GM12878 (cell line): ENCODE measurements at regions not wholly inside any gene's neighbourhood (a gene's known extent, or its start where the extent isn't known, plus 50 kb on each side); places are given as distances from the start of the nearest gene placed in this dataset.

Experiments used
- ATAC-seq: fragments of 200-7000 bp; cut with Tn5 transposase; 3 replicates; pipeline ENCODE4 v1.9.1; 2020; ENCODE audit warnings: mild to moderate bottlenecking, moderate library complexity
- BruUV-seq: library from RNA; stranded (reverse); fragments of 400-500 nt; replicated peaks from 2 replicates; lab custom pipeline; 2021; lab: Mats Ljungman, UMichigan
- CTCF ChIA-PET: fragments of 300-600 bp; sonication (Branson Sonifier 250); formaldehyde crosslinking; extraction: SDS; loops from one replicate; lab custom pipeline; 2021; ENCODE audit warnings: inconsistent platforms; lab: Yijun Ruan, JAX
- POLR2A ChIA-PET: fragments of 350-600 bp; formaldehyde crosslinking; extraction: SDS; loops from one replicate; lab custom pipeline; 2021; ENCODE audit warnings: inconsistent platforms; lab: Charles Lee
- RAD21 ChIA-PET: fragments of 300-600 bp; sonication (Branson Sonifier 250); formaldehyde crosslinking; loops from one replicate; lab custom pipeline; 2023; ENCODE audit warnings: antibody characterized with exemption; ENCODE audit not compliant: unreplicated experiment; lab: Charles Lee
- SMC1A ChIA-PET: fragments of 300-600 bp; sonication (Branson Sonifier 250); formaldehyde crosslinking; loops from one replicate; lab custom pipeline; 2023; ENCODE audit not compliant: unreplicated experiment, uncharacterized antibody; lab: Charles Lee
- DNase-seq: peaks from one replicate; pipeline ENCODE4 v3.0.0-alpha.2; 2011; ENCODE audit warnings: low read depth, low spot score
- FAIRE-seq: peaks from 3 replicates; lab custom pipeline; 2011; peaks lifted over from hg19 to GRCh38; lab: Jason Lieb, UNC
- H2AFZ ChIP-seq: 2 replicates; pipeline ENCODE4 v1.6.0; 2011; ENCODE audit warnings: low read depth, low read length, control low read depth; ENCODE audit not compliant: control insufficient read depth
- H3K27ac ChIP-seq: 2 replicates; pipeline ENCODE4 v1.5.1; 2011; ENCODE audit warnings: control low read depth; ENCODE audit not compliant: control insufficient read depth, insufficient read depth
- H3K27me3 ChIP-seq, 2 experiments: replicated peaks in 1 of 2; 2 replicates each; pipeline versions ENCODE4 v1.6.0 to v1.6.1; 2011; ENCODE audit warnings: low read length in 1 of 2; ENCODE audit not compliant: control insufficient read depth in 2 of 2, insufficient read depth in 2 of 2
- H3K36me3 ChIP-seq, 2 experiments: 2 replicates each; pipeline ENCODE4 v1.5.1; 2011; ENCODE audit warnings: low read length in 1 of 2; ENCODE audit not compliant: control insufficient read depth in 2 of 2, insufficient read depth in 2 of 2
- H3K4me1 ChIP-seq: 2 replicates; pipeline ENCODE4 v1.6.1; 2011; ENCODE audit warnings: mild to moderate bottlenecking, low read length, moderate library complexity, mixed read lengths; ENCODE audit not compliant: control insufficient read depth, insufficient read depth
- H3K4me2 ChIP-seq: 2 replicates; pipeline ENCODE4 v1.6.0; 2011; ENCODE audit warnings: control low read depth; ENCODE audit not compliant: control insufficient read depth, insufficient read depth
- H3K4me3 ChIP-seq: fragments of 200-600 bp; sonication (generic); 2 replicates; pipeline ENCODE4 v1.5.1; 2016
- H3K79me2 ChIP-seq: 2 replicates; pipeline ENCODE4 v1.6.0; 2011; ENCODE audit warnings: low read length; ENCODE audit not compliant: control insufficient read depth, insufficient read depth
- H3K9ac ChIP-seq: 2 replicates; pipeline ENCODE4 v1.8.0; 2011; ENCODE audit warnings: low read length, control low read depth, mixed read lengths; ENCODE audit not compliant: control insufficient read depth, insufficient read depth
- H3K9me3 ChIP-seq: replicated peaks from 3 replicates; pipeline ENCODE4 v1.5.1; 2011; ENCODE audit warnings: mild to moderate bottlenecking, low read length; ENCODE audit not compliant: control insufficient read depth, insufficient read depth
- H4K20me1 ChIP-seq: 2 replicates; pipeline ENCODE4 v1.6.0; 2011; ENCODE audit not compliant: control insufficient read depth, insufficient read depth
- CBX3 ChIP-seq: fragments of 200-600 bp; sonication (generic); IDR thresholded peaks from 2 replicates; pipeline ENCODE4 v1.6.1; 2016; ENCODE audit warnings: low read depth, borderline replicate concordance
- EGR1 ChIP-seq, 2 experiments: IDR thresholded peaks; 1 replicate in 1 of 2; 2 replicates in 1 of 2; pipeline ENCODE4 v1.6.1; 2011 to 2012; ENCODE audit warnings: low read depth in 2 of 2, low read length in 2 of 2, borderline replicate concordance in 1 of 2, mild to moderate bottlenecking in 1 of 2, moderate library complexity in 1 of 2
- IRF4 ChIP-seq: IDR thresholded peaks from 2 replicates; pipeline ENCODE4 v1.6.1; 2011; ENCODE audit warnings: low read depth, low read length
- MYC ChIP-seq: IDR thresholded peaks from 2 replicates; pipeline ENCODE4 v1.6.1; 2011; ENCODE audit warnings: mild to moderate bottlenecking, low read length, moderate library complexity, inconsistent platforms; ENCODE audit not compliant: insufficient read depth, insufficient replicate concordance, insufficient read length, severe bottlenecking
- NFYA ChIP-seq: IDR thresholded peaks from 2 replicates; pipeline ENCODE4 v1.6.1; 2011; ENCODE audit warnings: low read depth, mild to moderate bottlenecking, low read length, improper control_type of control experiment, borderline replicate concordance
- NR2C1 ChIP-seq: fragments of 450-650 bp; IDR thresholded peaks from 2 replicates; pipeline ENCODE4 v1.6.1; 2017; ENCODE audit warnings: antibody characterized with exemption, mild to moderate bottlenecking, moderate library complexity
- NR2F1 ChIP-seq: fragments of 450-650 bp; conservative IDR thresholded peaks from 2 replicates; pipeline ENCODE4 v1.6.1; 2017; ENCODE audit warnings: mild to moderate bottlenecking
- PML ChIP-seq: IDR thresholded peaks from 2 replicates; pipeline ENCODE4 v1.6.1; 2012; ENCODE audit warnings: low read length, inconsistent platforms
- POLR2AphosphoS2 ChIP-seq: IDR thresholded peaks from 2 replicates; pipeline ENCODE4 v1.6.1; 2011; ENCODE audit warnings: low read depth, mild to moderate bottlenecking, low read length, improper control_type of control experiment, moderate library complexity
- POU2F2 ChIP-seq: IDR thresholded peaks from 3 replicates; pipeline ENCODE4 v1.6.1; 2011; ENCODE audit warnings: low read depth, mild to moderate bottlenecking, low read length, borderline replicate concordance
- SIX5 ChIP-seq: IDR thresholded peaks from 2 replicates; pipeline ENCODE4 v1.6.1; 2011; ENCODE audit warnings: mild to moderate bottlenecking, low read depth, low read length, moderate library complexity; ENCODE audit not compliant: severe bottlenecking
- ZBED1 ChIP-seq: IDR thresholded peaks from 2 replicates; pipeline ENCODE4 v1.6.1; 2016; ENCODE audit warnings: borderline replicate concordance
- ZNF384 ChIP-seq: IDR thresholded peaks from 2 replicates; pipeline ENCODE4 v1.6.1; 2012; ENCODE audit warnings: low read depth, mild to moderate bottlenecking, low read length, improper control_type of control experiment, borderline replicate concordance
- WGBS: methylation state at CpG from one replicate; pipeline ENCODE4 v1.1.6; 2016; ENCODE audit warnings: low lambda C conversion rate; ENCODE audit not compliant: insufficient replicate concordance, insufficient coverage; ENCODE audit errors: missing lambda C conversion rate; 5-methylcytosine and 5-hydroxymethylcytosine counted together
- in situ Hi-C: fragments of 300-500 bp; cut with MboI; formaldehyde crosslinking; loops from 9 replicates; pipeline ENCODE4 v1.14.3; 2018; ENCODE audit warnings: mixed read lengths
- intact Hi-C: fragments of 100-400 bp; cut with micrococcal nuclease; formaldehyde crosslinking; loops from one replicate; pipeline ENCODE4 v1.14.2; 2022; ENCODE audit not compliant: unreplicated experiment
- TF ChIP-seq, protein P1 (sequence below): fragments of 450-650 bp; conservative IDR thresholded peaks from 2 replicates; pipeline ENCODE4 v1.6.1; 2017; ENCODE audit warnings: mild to moderate bottlenecking, moderate library complexity
- TF ChIP-seq, protein P2 (sequence below): fragments of 450-650 bp; IDR thresholded peaks from 2 replicates; pipeline ENCODE4 v1.6.1; 2017; ENCODE audit warnings: antibody characterized with exemption, mild to moderate bottlenecking, moderate library complexity
- TF ChIP-seq, protein P3 (sequence below): fragments of 450-650 bp; IDR thresholded peaks from 2 replicates; pipeline ENCODE4 v1.6.1; 2018; ENCODE audit warnings: mild to moderate bottlenecking, low read depth, moderate library complexity; ENCODE audit not compliant: partially characterized antibody

- no peak for ATAC-seq
- H3K79me2 ChIP-seq = no peaks in the 10 kb centered on the region
- no peak for DNase-seq
- CTCF ChIA-PET = interaction anchor here (0.7 kb wide), 1 partner anchor 260 kb away, joined by 3 read pairs; no protein-coding TSS in a partner anchor
- no peak overlapping the region for H3K27ac ChIP-seq
- SMC1A ChIA-PET = interaction anchor here (0.9 to 1.9 kb wide), 5 partner anchors 9 to 116 kb away, joined by 3 to 8 read pairs (median 4); no protein-coding TSS in a partner anchor
- H3K9me3 ChIP-seq = peaks cover 2% of the 10 kb centered on the region; the same call in 2 of the 3 replicates
- RAD21 ChIA-PET = no interaction called here
- no TSS peak for BruUV-seq
- POLR2A ChIA-PET = interaction anchor here (1.0 to 1.2 kb wide), 2 partner anchors 9 kb away, joined by 3 read pairs; no protein-coding TSS in a partner anchor
- no peak overlapping the region for H3K4me3 ChIP-seq
- no peaks in the 10 kb centered on the region for H4K20me1 ChIP-seq
- intact Hi-C loops (no loop called here), in situ Hi-C loops (no loop called here)
- no peak for FAIRE-seq
- WGBS = 74% methylated on average over 16 of the region's 16 CpGs
- H3K27me3 ChIP-seq = no peaks in the 10 kb centered on the region
- H3K36me3 ChIP-seq = no peaks in the 10 kb centered on the region
- H3K4me1 ChIP-seq = no peaks in the 10 kb centered on the region
- H3K4me2 ChIP-seq = no peak overlapping the region
- H3K9ac ChIP-seq = no peak overlapping the region
- no peak overlapping the region for H2AFZ ChIP-seq
- TF ChIP-seq, protein P1, sequence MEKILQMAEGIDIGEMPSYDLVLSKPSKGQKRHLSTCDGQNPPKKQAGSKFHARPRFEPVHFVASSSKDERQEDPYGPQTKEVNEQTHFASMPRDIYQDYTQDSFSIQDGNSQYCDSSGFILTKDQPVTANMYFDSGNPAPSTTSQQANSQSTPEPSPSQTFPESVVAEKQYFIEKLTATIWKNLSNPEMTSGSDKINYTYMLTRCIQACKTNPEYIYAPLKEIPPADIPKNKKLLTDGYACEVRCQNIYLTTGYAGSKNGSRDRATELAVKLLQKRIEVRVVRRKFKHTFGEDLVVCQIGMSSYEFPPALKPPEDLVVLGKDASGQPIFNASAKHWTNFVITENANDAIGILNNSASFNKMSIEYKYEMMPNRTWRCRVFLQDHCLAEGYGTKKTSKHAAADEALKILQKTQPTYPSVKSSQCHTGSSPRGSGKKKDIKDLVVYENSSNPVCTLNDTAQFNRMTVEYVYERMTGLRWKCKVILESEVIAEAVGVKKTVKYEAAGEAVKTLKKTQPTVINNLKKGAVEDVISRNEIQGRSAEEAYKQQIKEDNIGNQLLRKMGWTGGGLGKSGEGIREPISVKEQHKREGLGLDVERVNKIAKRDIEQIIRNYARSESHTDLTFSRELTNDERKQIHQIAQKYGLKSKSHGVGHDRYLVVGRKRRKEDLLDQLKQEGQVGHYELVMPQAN = no peak
- TF ChIP-seq IRF4 (no peak), EGR1 (IDR thresholded peaks at IDR 0.05; ENCODE audit: borderline replicate concordance in 1 of 2, low read depth in 2 of 2, low read length in 2 of 2) (no peak), POU2F2 (no peak), NR2C1 (no peak), NFYA (no peak), NR2F1 (no peak), POLR2AphosphoS2 (no peak), ZNF384 (no peak), PML (no peak), MYC (no peak), ZBED1 (no peak), CBX3 (no peak), SIX5 (no peak)
- TF ChIP-seq, protein P2, sequence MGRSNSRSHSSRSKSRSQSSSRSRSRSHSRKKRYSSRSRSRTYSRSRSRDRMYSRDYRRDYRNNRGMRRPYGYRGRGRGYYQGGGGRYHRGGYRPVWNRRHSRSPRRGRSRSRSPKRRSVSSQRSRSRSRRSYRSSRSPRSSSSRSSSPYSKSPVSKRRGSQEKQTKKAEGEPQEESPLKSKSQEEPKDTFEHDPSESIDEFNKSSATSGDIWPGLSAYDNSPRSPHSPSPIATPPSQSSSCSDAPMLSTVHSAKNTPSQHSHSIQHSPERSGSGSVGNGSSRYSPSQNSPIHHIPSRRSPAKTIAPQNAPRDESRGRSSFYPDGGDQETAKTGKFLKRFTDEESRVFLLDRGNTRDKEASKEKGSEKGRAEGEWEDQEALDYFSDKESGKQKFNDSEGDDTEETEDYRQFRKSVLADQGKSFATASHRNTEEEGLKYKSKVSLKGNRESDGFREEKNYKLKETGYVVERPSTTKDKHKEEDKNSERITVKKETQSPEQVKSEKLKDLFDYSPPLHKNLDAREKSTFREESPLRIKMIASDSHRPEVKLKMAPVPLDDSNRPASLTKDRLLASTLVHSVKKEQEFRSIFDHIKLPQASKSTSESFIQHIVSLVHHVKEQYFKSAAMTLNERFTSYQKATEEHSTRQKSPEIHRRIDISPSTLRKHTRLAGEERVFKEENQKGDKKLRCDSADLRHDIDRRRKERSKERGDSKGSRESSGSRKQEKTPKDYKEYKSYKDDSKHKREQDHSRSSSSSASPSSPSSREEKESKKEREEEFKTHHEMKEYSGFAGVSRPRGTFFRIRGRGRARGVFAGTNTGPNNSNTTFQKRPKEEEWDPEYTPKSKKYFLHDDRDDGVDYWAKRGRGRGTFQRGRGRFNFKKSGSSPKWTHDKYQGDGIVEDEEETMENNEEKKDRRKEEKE = no peak
- TF ChIP-seq, protein P3, sequence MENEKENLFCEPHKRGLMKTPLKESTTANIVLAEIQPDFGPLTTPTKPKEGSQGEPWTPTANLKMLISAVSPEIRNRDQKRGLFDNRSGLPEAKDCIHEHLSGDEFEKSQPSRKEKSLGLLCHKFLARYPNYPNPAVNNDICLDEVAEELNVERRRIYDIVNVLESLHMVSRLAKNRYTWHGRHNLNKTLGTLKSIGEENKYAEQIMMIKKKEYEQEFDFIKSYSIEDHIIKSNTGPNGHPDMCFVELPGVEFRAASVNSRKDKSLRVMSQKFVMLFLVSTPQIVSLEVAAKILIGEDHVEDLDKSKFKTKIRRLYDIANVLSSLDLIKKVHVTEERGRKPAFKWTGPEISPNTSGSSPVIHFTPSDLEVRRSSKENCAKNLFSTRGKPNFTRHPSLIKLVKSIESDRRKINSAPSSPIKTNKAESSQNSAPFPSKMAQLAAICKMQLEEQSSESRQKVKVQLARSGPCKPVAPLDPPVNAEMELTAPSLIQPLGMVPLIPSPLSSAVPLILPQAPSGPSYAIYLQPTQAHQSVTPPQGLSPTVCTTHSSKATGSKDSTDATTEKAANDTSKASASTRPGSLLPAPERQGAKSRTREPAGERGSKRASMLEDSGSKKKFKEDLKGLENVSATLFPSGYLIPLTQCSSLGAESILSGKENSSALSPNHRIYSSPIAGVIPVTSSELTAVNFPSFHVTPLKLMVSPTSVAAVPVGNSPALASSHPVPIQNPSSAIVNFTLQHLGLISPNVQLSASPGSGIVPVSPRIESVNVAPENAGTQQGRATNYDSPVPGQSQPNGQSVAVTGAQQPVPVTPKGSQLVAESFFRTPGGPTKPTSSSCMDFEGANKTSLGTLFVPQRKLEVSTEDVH = no peak
Observed at GRCh38 chr5:173671121-173671949, 54.9 kb upstream of the BOD1 start.
